ENCODE measurements at regions not wholly inside any gene's neighbourhood (a gene's known extent, or its start where the extent isn't known, plus 50 kb on each side); places are given as distances from the start of the nearest gene placed in this dataset.
"Not testable (repeated sequence)": the region's sequence is repeated elsewhere in the genome, so short reads cannot be mapped to it uniquely, and the experiment has no call there.

GRCh38 chr5:2353211-2353610, 398.3 kb downstream of the IRX2 start:
- Histone ChIP-seq H3K4me1 (ENCODE audit: insufficient read depth, low read length, severe bottlenecking) (no peaks in the 10 kb centered on the region), H3F3A (ENCODE audit: insufficient read depth, low read length) (no peaks in the 10 kb centered on the region), H3K4me3 (ENCODE audit: low read depth, low read length, poor library complexity, severe bottlenecking) (no peak overlapping the region), H3K9ac (ENCODE audit: low read length) (no peak overlapping the region), H3K27me3 (ENCODE audit: insufficient read depth, low read length) (no peaks in the 10 kb centered on the region), H3K27ac (ENCODE audit: low read depth, low read length, poor library complexity, severe bottlenecking) (no peak overlapping the region), H3K9me3 (ENCODE audit: low read length) (no peaks in the 10 kb centered on the region), H3K9me2 (ENCODE audit: low read depth, low read length) (no peaks in the 10 kb centered on the region), H2AFZ (ENCODE audit: low read length) (no peak overlapping the region), H3K4me2 (ENCODE audit: low read length) (no peak overlapping the region), H3K79me2 (ENCODE audit: insufficient read depth, low read length) (no peaks in the 10 kb centered on the region), H3K36me3 (ENCODE audit: insufficient read depth, low read length) (no peaks in the 10 kb centered on the region), H4K20me1 (ENCODE audit: insufficient read depth, low read length) (no peaks in the 10 kb centered on the region)
- TF ChIP-seq EZH2 (IDR thresholded peaks at IDR 0.05; ENCODE audit: borderline replicate concordance, low read length) (no peak), CTCF (IDR thresholded peaks at IDR 0.05; ENCODE audit: low read length) (no peak)

- H3K4me1 ChIP-seq (ENCODE audit: insufficient read depth, low read length, severe bottlenecking): no peaks in the 10 kb centered on the region
- H3K9me3 ChIP-seq (ENCODE audit: low read length): no peaks in the 10 kb centered on the region
- H3K9ac ChIP-seq (ENCODE audit: low read length): no peak overlapping the region
- no peaks in the 10 kb centered on the region for H3K79me2 ChIP-seq (ENCODE audit: insufficient read depth, low read length)
- H4K20me1 ChIP-seq (ENCODE audit: insufficient read depth, low read length): no peaks in the 10 kb centered on the region
- H3K27me3 ChIP-seq (ENCODE audit: insufficient read depth, low read length): no peaks in the 10 kb centered on the region
- H3K4me2 ChIP-seq (ENCODE audit: low read length): no peak overlapping the region
- no peaks in the 10 kb centered on the region for H3K9me2 ChIP-seq (ENCODE audit: low read depth, low read length)
- no peak overlapping the region for H2AFZ ChIP-seq (ENCODE audit: low read length)
- TF ChIP-seq EZH2 (IDR thresholded peaks at IDR 0.05; ENCODE audit: borderline replicate concordance, low read length): no peak
- TF ChIP-seq CTCF (IDR thresholded peaks at IDR 0.05; ENCODE audit: low read length): no peak
- H3K4me3 ChIP-seq (ENCODE audit: low read depth, low read length, poor library complexity, severe bottlenecking): no peak overlapping the region
- H3K27ac ChIP-seq (ENCODE audit: low read depth, low read length, poor library complexity, severe bottlenecking): no peak overlapping the region
- H3F3A ChIP-seq (ENCODE audit: insufficient read depth, low read length): no peaks in the 10 kb centered on the region
- no peaks in the 10 kb centered on the region for H3K36me3 ChIP-seq (ENCODE audit: insufficient read depth, low read length)
Measured at GRCh38 chr5:2352101-2352861, 399.2 kb downstream of the IRX2 start.

- not testable (repeated sequence) for H3K79me2 ChIP-seq (ENCODE audit: insufficient read depth, low read length); H4K20me1 ChIP-seq (ENCODE audit: insufficient read depth, low read length); H3K27ac ChIP-seq (ENCODE audit: low read depth, low read length, poor library complexity, severe bottlenecking); H3K9ac ChIP-seq (ENCODE audit: low read length); H3K9me2 ChIP-seq (ENCODE audit: low read depth, low read length); H3K4me2 ChIP-seq (ENCODE audit: low read length); H3K36me3 ChIP-seq (ENCODE audit: insufficient read depth, low read length); H2AFZ ChIP-seq (ENCODE audit: low read length); H3F3A ChIP-seq (ENCODE audit: insufficient read depth, low read length); H3K4me1 ChIP-seq (ENCODE audit: insufficient read depth, low read length, severe bottlenecking); H3K4me3 ChIP-seq (ENCODE audit: low read depth, low read length, poor library complexity, severe bottlenecking); H3K9me3 ChIP-seq (ENCODE audit: low read length); H3K27me3 ChIP-seq (ENCODE audit: insufficient read depth, low read length)
Measured at GRCh38 chr5:2349768-2350167, 401.7 kb downstream of the IRX2 start.

- Histone ChIP-seq H3K4me1 (ENCODE audit: insufficient read depth, low read length, severe bottlenecking) (no peaks in the 10 kb centered on the region), H2AFZ (ENCODE audit: low read length) (no peak overlapping the region), H3K79me2 (ENCODE audit: insufficient read depth, low read length) (no peaks in the 10 kb centered on the region), H3K9me2 (ENCODE audit: low read depth, low read length) (no peaks in the 10 kb centered on the region), H3K27me3 (ENCODE audit: insufficient read depth, low read length) (no peaks in the 10 kb centered on the region), H3K27ac (ENCODE audit: low read depth, low read length, poor library complexity, severe bottlenecking) (no peak overlapping the region), H3K9ac (ENCODE audit: low read length) (no peak overlapping the region), H3F3A (ENCODE audit: insufficient read depth, low read length) (no peaks in the 10 kb centered on the region), H3K4me2 (ENCODE audit: low read length) (no peak overlapping the region), H3K9me3 (ENCODE audit: low read length) (no peaks in the 10 kb centered on the region), H3K36me3 (ENCODE audit: insufficient read depth, low read length) (no peaks in the 10 kb centered on the region), H4K20me1 (ENCODE audit: insufficient read depth, low read length) (no peaks in the 10 kb centered on the region), H3K4me3 (ENCODE audit: low read depth, low read length, poor library complexity, severe bottlenecking) (no peak overlapping the region)
- TF ChIP-seq CTCF (IDR thresholded peaks at IDR 0.05; ENCODE audit: low read length) (no peak), EZH2 (IDR thresholded peaks at IDR 0.05; ENCODE audit: borderline replicate concordance, low read length) (no peak)
Measured at GRCh38 chr5:2338686-2339085, 412.8 kb downstream of the IRX2 start.

Measured in OCI-LY1 (cell line).